ENCODE measurements at regions not wholly inside any gene's neighbourhood (a gene's known extent, or its start where the extent isn't known, plus 50 kb on each side); places are given as distances from the start of the nearest gene placed in this dataset.

- Histone ChIP-seq H3K9me3 (ENCODE audit: insufficient read depth in 2 of 2, low read depth in 1 of 2, low read length in 1 of 2) (no peaks in the 10 kb centered on the region), H3K4me3 (ENCODE audit: extremely low read depth in 1 of 4, insufficient read depth in 2 of 4, low read depth in 3 of 4, low read length in 4 of 4) (no peak overlapping the region), H3K27ac (ENCODE audit: low read depth, low read length) (no peak overlapping the region), H4K20me1 (replicated peaks in 1 of 2; ENCODE audit: control insufficient read depth in 1 of 2, insufficient read depth in 2 of 2, low read length in 2 of 2) (no peaks in the 10 kb centered on the region), H2BK15ac (ENCODE audit: low read length) (no peak overlapping the region), H2BK12ac (ENCODE audit: low read depth, low read length) (no peak overlapping the region), H2BK20ac (ENCODE audit: low read length) (no peak overlapping the region), H4K5ac (ENCODE audit: insufficient read length, low read depth, low read length) (no peak overlapping the region), H4K91ac (replicated peaks; ENCODE audit: insufficient read length, low read length) (no peak overlapping the region), H3K9ac (replicated peaks in 1 of 4; ENCODE audit: extremely low read depth in 1 of 4, low read depth in 3 of 4, low read length in 3 of 4) (no peak overlapping the region), H2BK5ac (ENCODE audit: low read depth, low read length) (no peak overlapping the region), H3K18ac (ENCODE audit: extremely low read depth, low read length) (no peak overlapping the region), H3K4me1 (replicated peaks in 1 of 4; ENCODE audit: control insufficient read depth in 3 of 4, insufficient read depth in 4 of 4, low read length in 3 of 4) (peaks cover 0 to 2% (median 0%) of the 10 kb centered on the region in 4 experiments; a peak in 1 of 7 replicates), H3K23ac (ENCODE audit: insufficient read length) (no peak overlapping the region), H3K36me3 (ENCODE audit: control insufficient read depth in 2 of 4, insufficient read depth in 4 of 4, low read length in 3 of 4) (no peaks in the 10 kb centered on the region), H2BK120ac (replicated peaks; ENCODE audit: low read depth, low read length) (no peak overlapping the region), H3K27me3 (replicated peaks in 1 of 4; ENCODE audit: control insufficient read depth in 3 of 4, extremely low read depth in 1 of 4, insufficient read depth in 3 of 4, low read length in 3 of 4) (no peaks in the 10 kb centered on the region), H3K79me1 (ENCODE audit: low read depth, low read length) (no peaks in the 10 kb centered on the region), H3K56ac (replicated peaks; ENCODE audit: insufficient read length, low read depth, low read length) (no peak overlapping the region), H3K23me2 (ENCODE audit: low read depth, low read length) (no peaks in the 10 kb centered on the region), H3K4ac (replicated peaks; ENCODE audit: insufficient read length, low read depth, low read length) (no peak overlapping the region), H3K79me2 (ENCODE audit: control insufficient read depth in 1 of 2, insufficient read depth in 2 of 2, low read length in 2 of 2) (no peaks in the 10 kb centered on the region), H2AFZ (ENCODE audit: low read length) (no peak overlapping the region), H4K8ac (ENCODE audit: extremely low read depth, insufficient read depth, low read length) (no peak overlapping the region), H3K4me2 (ENCODE audit: insufficient read depth in 1 of 2, low read depth in 2 of 2, low read length in 2 of 2) (no peak overlapping the region), H2AK5ac (ENCODE audit: low read depth, low read length) (no peak overlapping the region), H3K14ac (ENCODE audit: insufficient read length) (no peak overlapping the region)
- FAIRE-seq: no peak
- DNase-seq (ENCODE audit: low read depth in 1 of 2, low spot score in 2 of 2): no peak
- POLR2A ChIA-PET (ENCODE audit: partially characterized antibody): no interaction called here
- CTCF ChIA-PET (ENCODE audit: partially characterized antibody): no interaction called here
- TF ChIP-seq RNF2 (IDR thresholded peaks at IDR 0.05; ENCODE audit: borderline replicate concordance, low read depth, low read length, missing control alignments, poor library complexity, severe bottlenecking): no peak
- no peak for TF ChIP-seq TAF1 (IDR thresholded peaks at IDR 0.05; ENCODE audit: low read depth, low read length)
- TF ChIP-seq CBX5 (IDR thresholded peaks at IDR 0.05; ENCODE audit: low read depth, low read length): no peak
- TF ChIP-seq JUN (IDR thresholded peaks at IDR 0.05; ENCODE audit: low read depth, low read length): no peak
- TF ChIP-seq PHF8 (conservative IDR thresholded peaks at IDR 0.05; ENCODE audit: low read depth, low read length): no peak
- TF ChIP-seq EZH2 (IDR thresholded peaks at IDR 0.05; ENCODE audit: low read depth, low read length, severe bottlenecking): no peak
Observed at GRCh38 chr6:98669371-98669770, 165.0 kb upstream of the POU3F2 start.
